ENCODE measurements at regions not wholly inside any gene's neighbourhood (a gene's known extent, or its start where the extent isn't known, plus 50 kb on each side); places are given as distances from the start of the nearest gene placed in this dataset.

- DNase-seq (ENCODE audit: low read depth in 1 of 2, low spot score in 1 of 2) = no peak
- no peak overlapping the region for H3K4me3 ChIP-seq (replicated peaks; ENCODE audit: insufficient read depth, low read length)
These were observed 457.4 kb upstream of the TEX13C start for GRCh38 chrX:124862301-124862700.

DNA sequence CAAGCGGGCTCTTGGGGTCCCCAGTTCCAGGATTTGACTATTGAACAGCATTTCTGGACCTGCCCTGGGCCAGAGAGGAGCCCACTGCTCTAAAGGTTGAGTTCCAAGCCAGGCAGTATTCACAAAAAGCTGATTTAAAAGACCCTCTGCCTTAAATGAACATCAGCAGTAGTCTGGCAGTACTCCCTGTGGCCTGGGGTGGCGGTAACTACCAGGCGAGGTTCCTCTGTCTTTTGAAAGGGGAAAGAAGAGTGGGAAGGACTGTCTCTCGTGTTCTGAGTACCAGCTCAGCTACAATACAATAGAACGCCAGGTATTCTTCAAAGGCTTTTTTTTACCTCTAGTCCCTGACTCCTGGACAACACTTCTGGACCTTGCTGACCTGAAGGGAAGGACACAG is 456.4 kb upstream of the TEX13C start:
- Histone ChIP-seq H3K27ac (replicated peaks) (no peak overlapping the region), H3K4me3 (replicated peaks; ENCODE audit: insufficient read depth, low read length) (no peak overlapping the region), H3K27me3 (ENCODE audit: insufficient read depth, poor library complexity, severe bottlenecking) (no peaks in the 10 kb centered on the region)
- TF ChIP-seq, protein P1, sequence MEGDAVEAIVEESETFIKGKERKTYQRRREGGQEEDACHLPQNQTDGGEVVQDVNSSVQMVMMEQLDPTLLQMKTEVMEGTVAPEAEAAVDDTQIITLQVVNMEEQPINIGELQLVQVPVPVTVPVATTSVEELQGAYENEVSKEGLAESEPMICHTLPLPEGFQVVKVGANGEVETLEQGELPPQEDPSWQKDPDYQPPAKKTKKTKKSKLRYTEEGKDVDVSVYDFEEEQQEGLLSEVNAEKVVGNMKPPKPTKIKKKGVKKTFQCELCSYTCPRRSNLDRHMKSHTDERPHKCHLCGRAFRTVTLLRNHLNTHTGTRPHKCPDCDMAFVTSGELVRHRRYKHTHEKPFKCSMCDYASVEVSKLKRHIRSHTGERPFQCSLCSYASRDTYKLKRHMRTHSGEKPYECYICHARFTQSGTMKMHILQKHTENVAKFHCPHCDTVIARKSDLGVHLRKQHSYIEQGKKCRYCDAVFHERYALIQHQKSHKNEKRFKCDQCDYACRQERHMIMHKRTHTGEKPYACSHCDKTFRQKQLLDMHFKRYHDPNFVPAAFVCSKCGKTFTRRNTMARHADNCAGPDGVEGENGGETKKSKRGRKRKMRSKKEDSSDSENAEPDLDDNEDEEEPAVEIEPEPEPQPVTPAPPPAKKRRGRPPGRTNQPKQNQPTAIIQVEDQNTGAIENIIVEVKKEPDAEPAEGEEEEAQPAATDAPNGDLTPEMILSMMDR (IDR thresholded peaks at IDR 0.05; ENCODE audit: insufficient read depth, low read length) = no peak
- TF ChIP-seq GABPA (IDR thresholded peaks at IDR 0.05; ENCODE audit: low read depth) (no peak), REST (IDR thresholded peaks at IDR 0.05; ENCODE audit: insufficient replicate concordance, low read depth) (no peak), POLR2AphosphoS5 (IDR thresholded peaks at IDR 0.05; ENCODE audit: low read depth) (no peak), SPI1 (IDR thresholded peaks at IDR 0.05; ENCODE audit: borderline replicate concordance, low read depth) (no peak)
- DNase-seq (ENCODE audit: low read depth in 1 of 2, low spot score in 1 of 2) = no peak

More at GRCh38 chrX:124862301-124862700, 457.4 kb upstream of the TEX13C start:
- Histone ChIP-seq H3K27ac (replicated peaks) (no peak overlapping the region), H3K27me3 (ENCODE audit: insufficient read depth, poor library complexity, severe bottlenecking) (no peaks in the 10 kb centered on the region)
- TF ChIP-seq GABPA (IDR thresholded peaks at IDR 0.05; ENCODE audit: low read depth) = no peak
- TF ChIP-seq, protein P1 (IDR thresholded peaks at IDR 0.05; ENCODE audit: insufficient read depth, low read length) = no peak
- TF ChIP-seq POLR2AphosphoS5 (IDR thresholded peaks at IDR 0.05; ENCODE audit: low read depth) = no peak
- TF ChIP-seq SPI1 (IDR thresholded peaks at IDR 0.05; ENCODE audit: borderline replicate concordance, low read depth) = no peak
- no peak for TF ChIP-seq REST (IDR thresholded peaks at IDR 0.05; ENCODE audit: insufficient replicate concordance, low read depth)

DNA sequence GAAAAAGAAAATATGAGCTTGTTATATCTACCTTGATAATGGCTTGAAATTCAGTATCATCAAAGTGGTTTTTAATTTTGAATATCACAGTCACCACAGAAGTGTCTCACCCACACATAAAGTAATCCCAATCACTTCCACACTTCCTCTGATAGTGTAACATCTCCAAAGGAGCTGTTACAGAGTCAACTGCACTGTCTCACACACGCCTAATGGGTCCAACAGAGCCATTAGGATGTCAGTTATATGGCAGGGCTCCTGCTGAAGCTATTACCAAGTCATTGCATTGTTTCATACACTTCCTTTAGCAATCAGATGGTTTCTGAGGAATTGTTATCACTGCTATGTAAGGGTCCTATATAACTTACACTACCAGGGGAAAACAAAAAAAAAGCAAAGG is 432.1 kb upstream of the TEX13C start:
- H3K27me3 ChIP-seq (ENCODE audit: insufficient read depth, poor library complexity, severe bottlenecking) = no peaks in the 10 kb centered on the region

DNA sequence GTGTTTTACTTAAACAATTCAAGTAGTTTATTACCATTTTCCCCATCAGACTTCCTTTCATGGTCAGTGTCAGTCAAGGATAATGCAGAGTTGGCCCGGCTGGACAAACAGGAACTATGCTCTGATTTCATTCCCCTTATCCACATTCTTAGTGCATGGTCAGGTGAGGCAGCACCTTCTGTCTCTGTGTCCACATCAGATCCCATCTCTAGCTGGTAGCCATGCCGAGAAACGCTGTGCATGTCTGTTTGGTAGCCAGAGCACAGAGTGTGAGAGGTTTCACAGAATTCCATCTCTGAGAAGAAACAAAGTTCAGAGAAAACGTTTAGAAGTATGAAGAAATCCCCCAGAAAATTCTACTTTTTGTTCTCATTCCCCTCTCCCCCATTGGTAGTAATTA is 423.7 kb upstream of the TEX13C start:
- no peak for DNase-seq (ENCODE audit: low read depth in 1 of 2, low spot score in 1 of 2)
- no peak overlapping the region for H3K4me3 ChIP-seq (replicated peaks; ENCODE audit: insufficient read depth, low read length)
- TF ChIP-seq POLR2AphosphoS5 (IDR thresholded peaks at IDR 0.05; ENCODE audit: low read depth) = no peak
- TF ChIP-seq SPI1 (IDR thresholded peaks at IDR 0.05; ENCODE audit: borderline replicate concordance, low read depth) = no peak
- TF ChIP-seq GABPA (IDR thresholded peaks at IDR 0.05; ENCODE audit: low read depth) = no peak
- TF ChIP-seq REST (IDR thresholded peaks at IDR 0.05; ENCODE audit: insufficient replicate concordance, low read depth) = no peak
- TF ChIP-seq, protein P1 (IDR thresholded peaks at IDR 0.05; ENCODE audit: insufficient read depth, low read length) = no peak
- no peaks in the 10 kb centered on the region for H3K27me3 ChIP-seq (ENCODE audit: insufficient read depth, poor library complexity, severe bottlenecking)
- H3K27ac ChIP-seq (replicated peaks) = no peak overlapping the region

More for the DNA sequence above, 432.1 kb upstream of the TEX13C start:
- Histone ChIP-seq H3K4me3 (replicated peaks; ENCODE audit: insufficient read depth, low read length) (no peak overlapping the region), H3K27ac (replicated peaks) (no peak overlapping the region)
- no peak for TF ChIP-seq GABPA (IDR thresholded peaks at IDR 0.05; ENCODE audit: low read depth)
- DNase-seq (ENCODE audit: low read depth in 1 of 2, low spot score in 1 of 2) = no peak

Data from HL-60 (cell line).